ENCODE measurements at regions not wholly inside any gene's neighbourhood (a gene's known extent, or its start where the extent isn't known, plus 50 kb on each side); places are given as distances from the start of the nearest gene placed in this dataset.
"Not testable (repeated sequence)": the region's sequence is repeated elsewhere in the genome, so short reads cannot be mapped to it uniquely, and the experiment has no call there.

- DNase-seq: no peak
Measured at GRCh38 chr12:30330565-30330964, 365.1 kb downstream of the IPO8 start.

- peak; percentile 52 for DNase-seq
Measured at GRCh38 chr12:30329281-30329680, 366.4 kb downstream of the IPO8 start.

GRCh38 chr12:30323008-30323407 lies 372.7 kb downstream of the IPO8 start:
- DNase-seq: no peak

GRCh38 chr12:30320561-30320960 lies 375.1 kb downstream of the IPO8 start:
- no peak for DNase-seq

- DNase-seq: no peak
Measured at GRCh38 chr12:30314506-30315100, 381.1 kb downstream of the IPO8 start.

- DNase-seq: no peak
Measured at GRCh38 chr12:30308010-30308717, 387.5 kb downstream of the IPO8 start.

- no peak for DNase-seq
Measured at GRCh38 chr12:30304528-30304927, 391.1 kb downstream of the IPO8 start.

- DNase-seq: no peak
Measured at GRCh38 chr12:30301291-30301690, 394.4 kb downstream of the IPO8 start.

GRCh38 chr12:30296486-30296885 lies 399.2 kb downstream of the IPO8 start:
- DNase-seq: no peak

GRCh38 chr12:30286345-30286926 lies 409.2 kb downstream of the IPO8 start:
- DNase-seq: peak; percentile 54

- no peak for DNase-seq
Measured at GRCh38 chr12:30278401-30278800, 417.3 kb downstream of the IPO8 start.

- DNase-seq: not testable (repeated sequence)
Measured at GRCh38 chr12:30272515-30272914, 423.2 kb downstream of the IPO8 start.

- DNase-seq: no peak
Measured at GRCh38 chr12:30269496-30269895, 426.2 kb downstream of the IPO8 start.

GRCh38 chr12:30268041-30268440 lies 427.6 kb downstream of the IPO8 start:
- DNase-seq: peak; percentile 86

- DNase-seq: no peak
Measured at GRCh38 chr12:30263434-30263833, 432.2 kb downstream of the IPO8 start.

GRCh38 chr12:30257618-30258017 lies 438.1 kb downstream of the IPO8 start:
- no peak for DNase-seq

- DNase-seq: no peak
Measured at GRCh38 chr12:30251546-30251945, 444.1 kb downstream of the IPO8 start.

GRCh38 chr12:30243426-30243825 lies 452.2 kb downstream of the IPO8 start:
- DNase-seq: no peak

GRCh38 chr12:30219047-30219446 lies 435.3 kb upstream of the TMTC1 start:
- no peak for DNase-seq

- no peak for DNase-seq
Measured at GRCh38 chr12:30218073-30218472, 434.3 kb upstream of the TMTC1 start.

- no peak for DNase-seq
Measured at GRCh38 chr12:30213166-30213565, 429.4 kb upstream of the TMTC1 start.

GRCh38 chr12:30211743-30212142 lies 428.0 kb upstream of the TMTC1 start:
- DNase-seq: no peak

- no peak for DNase-seq
Measured at GRCh38 chr12:30203981-30204380, 420.2 kb upstream of the TMTC1 start.
